Stimulated activated CD8-positive, alpha-beta memory T cell treated with anti-CD3 and anti-CD28 coated beads, Interleukin-7, amount 100 ng/mL, for 48 hours (primary cell): ENCODE measurements at regions not wholly inside any gene's neighbourhood (a gene's known extent, or its start where the extent isn't known, plus 50 kb on each side); places are given as distances from the start of the nearest gene placed in this dataset.
A peak's percentile ranks its signal among the peaks of the same experiment; 100 is the strongest.

ENCODE experiments used
- DNase-seq, 2 donors: peaks; one replicate each; pipeline ENCODE4 v3.0.0-alpha.2; 2020; ENCODE audit warnings: low read depth in 1 of 2; ENCODE audit errors: extremely low read depth in 1 of 2

- no peak for DNase-seq
These were observed 62.2 kb upstream of the RNF38 start for GRCh38 chr9:36462245-36462644.

GRCh38 chr9:36461323-36461722 is 61.3 kb upstream of the RNF38 start:
- DNase-seq, result no peak

GRCh38 chr9:36458430-36458915 is 58.4 kb upstream of the RNF38 start:
- peak; percentile 67 to 83 for DNase-seq

- no peak for DNase-seq
These were observed 57.9 kb upstream of the RNF38 start for GRCh38 chr9:36457836-36458429.

- DNase-seq, result no peak
These were observed 56.5 kb upstream of the RNF38 start for GRCh38 chr9:36456480-36457065.

GRCh38 chr9:36451949-36452348 is 51.9 kb upstream of the RNF38 start:
- no peak for DNase-seq

- DNase-seq, result no peak
These were observed 50.2 kb upstream of the RNF38 start for GRCh38 chr9:36450110-36450732.
